Stimulated activated CD4-positive, alpha-beta T cell treated with anti-CD3 and anti-CD28 coated beads, Interleukin-2, amount 100 ng/mL, for 24 hours (primary cell): ENCODE measurements at regions not wholly inside any gene's neighbourhood (a gene's known extent, or its start where the extent isn't known, plus 50 kb on each side); places are given as distances from the start of the nearest gene placed in this dataset.
"Not testable (repeated sequence)": the region's sequence is repeated elsewhere in the genome, so short reads cannot be mapped to it uniquely, and the experiment has no call there.

Experiments
- DNase-seq, 2 donors: peaks; one replicate each; pipeline ENCODE4 v3.0.0-alpha.2; 2020

DNA sequence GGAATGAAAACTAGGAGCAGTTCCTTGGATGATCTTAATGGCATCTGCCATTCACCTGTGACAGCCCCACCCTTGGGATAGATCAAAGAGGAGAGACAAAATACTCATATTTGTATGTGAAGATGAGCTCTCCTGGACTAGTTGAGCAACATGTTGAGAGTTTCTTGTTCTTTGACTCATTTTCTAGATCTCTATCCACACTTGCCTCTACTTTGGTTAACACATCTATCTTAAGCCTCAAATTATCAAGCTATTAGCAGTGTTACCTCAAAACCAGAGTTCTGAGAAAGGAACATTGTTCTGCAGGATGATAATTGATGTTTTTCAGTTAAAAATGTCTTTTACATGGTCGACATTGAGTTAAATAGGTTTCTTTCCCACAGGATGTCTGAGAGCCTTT, 94.2 kb upstream of the TEX13D start:
- no peak for DNase-seq

DNA sequence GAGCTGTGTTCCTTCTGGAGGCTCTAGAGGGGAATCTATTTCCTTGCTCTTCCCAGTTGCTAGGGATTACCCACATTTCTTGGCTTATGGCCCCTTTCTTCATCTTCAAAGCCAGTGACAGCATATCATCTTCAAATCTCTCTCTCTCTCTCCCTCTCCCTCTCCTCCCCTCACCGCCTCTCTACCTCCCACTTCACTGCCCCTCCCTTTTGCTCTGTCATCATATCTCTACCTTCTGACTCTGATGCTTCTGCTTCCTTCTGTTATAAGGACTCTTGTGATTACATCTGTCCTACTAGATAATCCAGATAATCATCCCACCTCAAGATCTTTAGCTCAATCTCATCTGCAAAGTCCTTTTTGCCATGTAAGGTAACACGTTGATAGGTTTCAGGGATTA, 93.1 kb upstream of the TEX13D start:
- no peak for DNase-seq

DNA sequence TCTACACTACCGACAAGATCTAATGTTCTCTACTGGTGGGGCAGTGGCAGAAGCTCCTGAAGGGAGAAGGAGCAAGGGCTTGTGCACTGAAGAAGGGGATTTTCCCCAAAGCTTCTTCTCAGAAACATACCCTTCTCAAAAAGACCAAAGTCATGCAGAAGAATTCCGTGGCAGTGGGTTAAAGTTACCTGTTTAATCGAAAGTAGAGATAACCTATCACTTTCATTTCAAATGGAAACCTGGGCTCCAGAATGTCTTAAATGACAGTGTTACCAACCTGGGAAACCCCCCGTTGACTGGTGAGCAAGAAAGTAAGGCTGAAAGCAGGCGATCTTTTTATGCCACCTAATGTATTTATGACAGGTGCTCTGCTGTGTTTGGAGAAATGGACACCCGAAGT, 92.5 kb upstream of the TEX13D start:
- peak; percentile 27 to 51 for DNase-seq

DNA sequence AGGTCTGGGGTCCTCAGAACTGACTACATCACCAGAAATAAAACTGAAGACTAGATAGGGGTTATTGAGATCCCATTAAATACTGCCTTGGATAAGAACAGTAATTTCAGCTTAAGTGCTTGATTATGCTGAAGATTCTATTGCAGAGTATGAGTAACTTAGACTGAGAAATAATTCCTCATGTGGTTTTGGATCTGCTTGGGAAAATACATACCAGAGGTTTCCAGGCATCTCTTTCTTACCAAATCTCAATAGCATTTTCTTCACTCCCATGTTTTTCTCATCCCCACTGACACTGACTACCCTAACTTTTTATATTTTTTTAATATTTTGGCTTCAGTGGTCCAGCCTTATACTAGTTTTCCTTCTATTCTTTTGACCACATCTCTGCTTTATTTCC, 92.0 kb upstream of the TEX13D start:
- no peak for DNase-seq

DNA sequence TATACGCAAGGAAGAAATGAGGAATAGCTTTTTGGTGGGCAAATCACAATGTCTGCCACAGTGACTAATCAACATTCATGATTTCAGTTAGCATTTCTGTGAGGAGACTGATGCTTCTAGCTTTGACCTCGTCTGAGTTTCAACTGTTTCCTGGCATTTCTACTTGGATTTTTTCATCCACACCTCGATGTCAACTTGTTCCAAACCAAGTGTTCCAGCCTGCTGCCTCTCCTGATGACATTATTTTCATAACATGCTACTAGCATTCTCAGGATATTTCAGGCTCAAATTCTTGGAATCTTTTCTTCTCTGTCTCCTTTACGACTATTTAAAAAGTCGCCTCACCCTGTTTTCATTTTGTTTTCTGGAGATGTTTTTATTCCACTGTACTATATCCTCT, 90.3 kb upstream of the TEX13D start:
- no peak for DNase-seq

DNA sequence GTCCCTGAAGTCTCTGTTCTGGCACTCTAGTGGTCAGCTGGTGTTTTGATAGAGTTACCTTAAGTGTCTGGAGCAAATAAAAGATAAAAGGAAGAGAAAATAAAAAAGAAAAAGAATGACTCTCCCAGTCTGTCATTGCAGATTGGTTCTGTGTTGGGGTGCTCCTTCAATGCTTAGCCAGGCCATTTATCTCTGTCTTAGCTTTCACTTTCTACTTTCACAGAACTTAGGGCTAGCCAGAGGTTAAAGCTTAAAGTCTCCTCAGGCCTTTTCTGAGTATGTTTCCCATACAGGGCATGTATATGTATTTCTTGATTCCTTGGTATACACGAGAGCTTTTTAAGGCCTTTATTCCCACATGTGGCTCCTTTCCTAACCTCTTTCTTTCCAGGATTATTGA, 83.1 kb upstream of the TEX13D start:
- DNase-seq = no peak

DNA sequence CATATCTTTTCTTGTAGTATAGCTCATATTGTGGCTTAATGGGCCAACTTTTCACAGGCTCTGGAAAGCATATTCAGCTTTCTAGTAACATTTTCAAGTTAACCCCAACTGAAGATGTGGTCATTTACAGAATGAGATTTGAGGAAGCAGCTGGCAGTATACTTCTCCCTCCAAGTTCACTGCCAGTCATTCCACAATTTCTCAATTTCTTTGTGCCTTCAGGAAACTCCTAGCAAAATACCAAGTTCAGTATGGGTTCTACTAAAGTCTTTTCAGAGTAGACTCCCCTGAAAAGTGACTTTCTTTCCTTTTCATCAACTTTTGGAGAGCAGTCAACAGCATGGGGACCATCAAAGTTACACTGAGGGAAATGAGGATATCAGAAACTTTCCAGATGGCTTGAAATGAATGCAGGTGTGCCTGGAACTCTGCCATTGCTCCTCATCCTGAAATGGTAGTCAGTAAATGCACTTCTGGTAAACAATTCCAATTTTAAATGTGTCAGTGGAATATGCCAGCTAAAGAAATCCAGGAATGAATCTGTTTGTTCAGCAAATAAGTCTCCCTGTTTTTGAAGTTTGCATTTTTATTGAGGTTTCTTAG, 81.5 kb upstream of the TEX13D start:
- no peak for DNase-seq

DNA sequence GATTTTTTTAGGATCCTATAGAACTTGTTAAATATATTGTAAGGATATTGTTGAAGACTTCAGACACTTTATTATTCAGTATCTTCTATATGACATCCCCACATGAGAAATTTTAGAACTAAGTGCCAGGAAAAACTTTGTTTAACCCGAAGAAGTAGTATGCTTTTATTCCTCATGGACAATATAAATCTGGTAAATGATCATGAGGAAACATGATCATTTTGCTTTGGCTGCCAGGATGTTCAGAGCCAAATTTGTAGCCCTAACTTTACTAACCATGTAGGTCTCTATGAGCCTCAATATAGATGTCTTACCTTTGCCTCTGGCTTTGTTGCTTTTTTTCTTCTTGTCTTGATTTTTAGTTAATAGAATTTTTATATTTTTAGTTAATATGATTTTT, 77.8 kb upstream of the TEX13D start:
- no peak for DNase-seq

DNA sequence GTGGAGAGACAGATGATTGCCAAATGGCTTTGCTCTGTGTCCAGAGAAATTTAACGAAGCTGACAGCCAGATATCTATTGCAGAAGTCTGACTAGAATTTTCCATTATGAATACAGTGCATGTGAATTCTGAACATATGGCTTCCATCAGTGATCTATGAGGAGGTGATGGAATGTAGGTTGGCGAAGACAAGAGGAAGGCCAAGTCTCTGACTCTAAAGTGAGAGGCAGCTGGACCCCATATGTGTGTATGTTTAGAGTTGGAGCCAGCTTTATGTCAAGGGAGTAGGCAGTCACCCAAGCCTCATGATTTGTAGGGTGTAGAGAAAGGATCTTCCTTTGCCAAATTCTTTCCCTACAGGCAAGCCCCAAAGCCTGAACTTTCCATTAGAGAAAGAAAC, 76.2 kb upstream of the TEX13D start:
- no peak for DNase-seq

DNA sequence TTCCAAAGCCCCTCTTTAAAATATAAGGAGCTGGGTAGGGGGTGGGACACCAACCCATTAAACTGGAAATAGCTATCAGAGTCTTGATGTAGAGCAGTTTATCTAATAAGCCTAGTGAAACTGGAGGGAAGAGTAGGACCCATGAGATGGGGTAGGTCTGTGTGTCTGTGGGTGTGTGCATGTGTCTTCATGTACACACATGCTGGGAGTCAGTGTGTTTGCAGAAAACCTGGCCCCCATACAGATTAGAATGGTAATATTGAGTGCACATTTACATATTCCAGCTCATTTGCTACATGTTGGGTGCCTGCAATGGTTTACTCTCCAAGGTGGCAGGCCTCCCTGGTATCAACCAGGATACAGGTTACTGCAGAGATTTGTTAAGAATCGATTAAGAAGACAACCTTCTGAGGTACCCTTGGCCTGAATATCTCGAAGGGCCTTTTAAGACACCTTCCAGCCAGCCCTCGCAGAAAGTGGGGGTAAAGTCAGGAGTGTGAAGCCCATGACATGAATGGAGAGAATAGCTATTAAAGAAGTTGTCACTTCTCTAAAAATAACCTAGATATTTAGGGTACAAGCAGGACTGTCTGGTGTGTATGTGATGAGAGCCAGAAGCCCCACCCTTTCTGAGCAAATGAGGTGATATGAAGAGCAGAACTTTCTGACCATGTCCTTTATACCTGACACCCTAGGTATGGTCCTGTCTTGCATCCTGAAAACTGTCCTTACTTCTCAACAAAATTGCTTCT, 75.7 kb upstream of the TEX13D start:
- DNase-seq = no peak

DNA sequence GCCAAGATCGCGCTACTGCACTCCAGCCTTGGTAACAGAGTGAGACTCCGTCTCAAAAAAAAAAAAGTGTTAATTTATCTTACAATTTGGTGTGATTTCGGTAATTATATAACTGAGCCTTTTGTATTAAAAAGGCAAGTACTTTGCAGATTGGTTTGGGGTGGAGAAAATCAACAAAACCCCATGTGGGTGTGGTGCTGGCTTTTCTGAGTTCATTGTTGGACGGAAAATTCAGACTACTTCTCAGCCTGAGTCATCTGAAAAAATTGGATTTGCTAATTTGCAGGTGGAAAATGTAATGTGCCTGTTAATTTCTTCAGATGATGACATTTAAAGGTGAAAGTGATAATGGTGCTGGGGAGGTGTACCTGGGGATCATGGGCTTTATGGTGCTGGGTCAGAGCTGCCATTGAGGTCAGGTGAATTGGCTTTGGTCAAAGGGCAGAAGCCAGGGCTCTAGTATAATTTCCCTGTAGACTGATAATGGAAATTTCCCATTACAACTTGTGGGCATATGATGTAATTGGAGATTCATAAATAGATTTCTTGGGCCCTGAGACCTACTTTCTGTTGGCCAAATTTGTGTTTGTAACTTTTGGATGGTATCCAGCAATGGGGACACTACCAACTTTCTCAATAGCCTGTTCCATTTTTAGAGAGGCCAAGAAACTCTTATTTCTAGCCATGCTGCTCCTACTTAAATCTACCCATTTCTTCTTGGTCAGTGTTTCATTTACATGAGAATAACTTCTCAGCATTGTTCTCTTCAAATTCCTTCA, 74.3 kb upstream of the TEX13D start:
- no peak for DNase-seq

DNA sequence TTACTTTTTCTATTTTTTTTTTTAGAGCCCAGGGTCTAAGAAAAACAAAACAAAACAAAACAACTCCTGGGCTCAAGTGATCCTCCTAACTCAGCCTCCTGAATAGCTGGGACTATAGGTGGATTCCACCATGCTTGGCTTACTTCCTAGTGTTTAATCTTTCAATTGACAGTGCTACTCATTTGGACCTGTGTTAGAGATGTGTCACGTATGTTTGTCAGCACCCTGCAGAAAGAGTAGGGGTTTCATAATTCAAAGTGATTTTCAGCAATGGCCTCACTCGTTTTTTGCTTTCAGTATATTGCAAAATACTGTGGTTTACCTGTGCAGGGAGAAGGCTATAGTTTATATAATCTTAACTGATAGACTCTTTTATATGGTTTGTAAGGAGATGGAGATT, 71.6 kb upstream of the TEX13D start:
- no peak for DNase-seq

DNA sequence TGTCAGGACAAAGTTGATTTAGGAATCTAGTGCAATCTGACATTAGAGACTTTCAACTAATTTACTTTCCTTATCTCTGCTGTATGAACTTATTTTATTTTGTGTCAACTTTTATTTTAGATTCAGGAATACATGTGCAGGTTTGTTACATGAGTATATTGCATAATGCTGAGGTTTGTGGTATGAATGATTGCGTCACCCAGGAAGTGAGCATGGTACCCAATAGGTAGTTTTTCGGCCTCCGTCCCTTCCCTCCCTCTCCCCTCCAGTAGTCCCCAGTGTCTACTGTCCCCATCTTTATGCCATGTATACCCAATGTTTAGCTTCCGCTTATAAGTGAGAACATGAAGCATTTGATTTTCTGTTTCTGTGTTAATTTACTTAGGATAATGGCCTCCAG, 68.7 kb upstream of the TEX13D start:
- no peak for DNase-seq

DNA sequence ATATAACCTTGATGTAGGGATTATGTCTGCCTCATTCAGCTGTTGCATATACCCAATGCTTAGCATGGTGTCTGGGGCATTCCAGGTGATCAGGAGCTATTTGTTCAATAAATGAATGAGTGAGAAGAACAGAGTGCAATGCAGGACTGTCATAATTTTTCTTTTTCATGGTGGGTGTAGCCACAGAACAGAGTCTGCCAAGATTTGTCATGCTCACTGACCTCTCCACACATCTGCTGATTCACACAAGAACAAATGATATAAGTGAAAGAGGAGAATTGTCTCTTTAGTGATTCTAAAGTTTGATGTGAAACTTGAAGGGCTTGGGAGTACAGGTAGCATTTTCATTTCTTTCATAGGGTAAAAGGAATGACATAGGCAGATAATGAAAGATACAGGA, 64.4 kb upstream of the TEX13D start:
- no peak for DNase-seq

DNA sequence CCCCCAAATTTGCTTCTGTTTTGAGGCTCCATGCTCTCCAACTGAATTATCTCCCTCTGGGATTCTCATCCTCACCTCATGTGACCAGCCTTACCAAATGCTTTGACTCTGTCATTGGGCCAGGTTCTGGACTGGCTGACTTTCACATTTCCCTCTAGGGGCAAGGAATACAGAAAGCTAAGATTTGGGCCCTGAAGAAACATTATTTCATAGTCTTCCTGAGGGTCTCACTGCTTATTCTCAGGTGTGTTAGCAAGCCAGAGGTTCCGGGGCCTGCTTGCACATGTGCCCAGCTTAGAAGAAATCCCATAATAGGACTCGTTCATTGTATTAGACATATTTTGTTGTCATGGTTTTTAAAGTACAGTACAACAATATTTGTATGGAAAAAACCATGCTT, 62.6 kb upstream of the TEX13D start:
- no peak for DNase-seq

DNA sequence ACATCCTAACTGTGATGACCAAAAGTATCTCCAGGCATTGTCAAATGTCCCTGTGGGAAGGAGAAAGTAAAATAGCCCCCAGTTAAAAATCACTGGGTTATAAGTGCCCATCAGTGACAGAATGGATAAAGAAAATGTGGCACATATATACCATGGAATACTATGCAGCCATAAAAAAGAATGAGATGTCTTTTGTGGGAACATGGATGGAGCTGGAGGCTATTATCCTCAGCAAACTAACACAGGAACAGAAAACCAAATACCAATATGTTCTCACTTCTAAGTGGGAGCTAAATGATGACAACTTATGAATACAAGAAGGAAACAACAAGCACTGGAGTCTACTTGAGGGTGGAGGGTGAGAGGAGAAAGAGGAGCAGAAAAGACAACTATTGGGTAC, 60.9 kb upstream of the TEX13D start:
- not testable (repeated sequence) for DNase-seq

DNA sequence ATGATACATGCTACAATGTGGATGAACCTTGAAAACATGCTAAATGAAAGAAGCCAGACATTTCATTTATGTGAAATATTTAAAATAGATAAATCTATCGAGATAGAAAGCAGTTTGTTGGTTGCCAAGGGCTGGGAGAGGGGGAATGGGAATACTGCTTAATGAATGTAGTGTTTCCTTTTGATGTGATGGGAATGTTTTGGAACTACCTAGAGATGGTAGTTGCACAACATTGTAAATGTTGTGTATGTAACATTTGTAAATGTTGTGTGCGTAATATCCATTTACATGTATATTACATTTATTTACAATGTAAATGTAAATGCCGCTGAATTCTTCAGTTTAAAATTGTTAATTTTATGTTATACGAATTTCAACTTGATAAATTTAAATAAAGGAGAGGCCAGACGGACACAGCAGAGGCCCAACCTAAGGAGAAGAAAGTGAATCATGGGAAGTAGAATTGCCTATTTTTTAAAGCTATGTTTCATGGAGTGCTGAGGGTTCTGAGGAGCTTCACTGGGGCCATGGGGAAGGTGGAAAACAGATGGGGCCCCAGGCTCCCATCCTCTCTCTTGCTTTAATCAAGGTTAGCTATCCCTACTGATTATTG, 60.0 kb upstream of the TEX13D start:
- no peak for DNase-seq

DNA sequence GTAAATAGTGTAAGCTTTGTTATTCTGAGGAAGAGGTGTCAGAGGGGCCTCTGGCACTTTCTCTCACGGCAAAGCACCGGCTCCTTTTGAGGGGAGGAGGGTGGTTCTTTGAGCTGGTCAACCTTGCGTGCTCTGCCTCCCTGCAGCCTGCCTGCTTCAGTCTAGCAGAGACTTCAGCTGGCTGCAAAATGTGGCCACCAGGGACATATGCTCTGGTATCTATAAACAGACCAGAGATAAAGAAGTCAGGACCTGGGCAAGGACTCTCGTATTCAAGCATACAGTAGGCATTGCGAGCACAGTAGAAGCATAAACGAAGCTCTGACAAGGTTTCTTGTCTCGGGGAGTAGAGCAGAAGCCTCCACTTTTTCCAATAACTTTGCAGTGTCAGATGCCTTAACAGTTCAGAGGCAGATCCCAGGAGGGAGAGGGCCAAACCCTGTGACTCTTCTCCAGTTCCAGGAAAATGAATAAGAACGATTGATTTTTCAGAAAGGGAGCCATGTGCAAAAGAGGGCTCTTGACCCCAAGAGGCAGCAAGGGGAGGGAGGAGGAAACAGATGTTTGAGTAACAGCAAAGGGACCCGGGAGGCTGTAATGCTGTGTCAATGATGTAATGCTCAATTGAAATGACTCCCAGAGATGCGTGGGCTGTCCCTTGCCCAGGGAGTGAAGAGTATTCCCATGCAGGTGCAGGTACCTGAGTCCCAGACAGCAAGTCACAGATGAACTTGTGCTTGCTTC, 57.9 kb upstream of the TEX13D start:
- no peak for DNase-seq

DNA sequence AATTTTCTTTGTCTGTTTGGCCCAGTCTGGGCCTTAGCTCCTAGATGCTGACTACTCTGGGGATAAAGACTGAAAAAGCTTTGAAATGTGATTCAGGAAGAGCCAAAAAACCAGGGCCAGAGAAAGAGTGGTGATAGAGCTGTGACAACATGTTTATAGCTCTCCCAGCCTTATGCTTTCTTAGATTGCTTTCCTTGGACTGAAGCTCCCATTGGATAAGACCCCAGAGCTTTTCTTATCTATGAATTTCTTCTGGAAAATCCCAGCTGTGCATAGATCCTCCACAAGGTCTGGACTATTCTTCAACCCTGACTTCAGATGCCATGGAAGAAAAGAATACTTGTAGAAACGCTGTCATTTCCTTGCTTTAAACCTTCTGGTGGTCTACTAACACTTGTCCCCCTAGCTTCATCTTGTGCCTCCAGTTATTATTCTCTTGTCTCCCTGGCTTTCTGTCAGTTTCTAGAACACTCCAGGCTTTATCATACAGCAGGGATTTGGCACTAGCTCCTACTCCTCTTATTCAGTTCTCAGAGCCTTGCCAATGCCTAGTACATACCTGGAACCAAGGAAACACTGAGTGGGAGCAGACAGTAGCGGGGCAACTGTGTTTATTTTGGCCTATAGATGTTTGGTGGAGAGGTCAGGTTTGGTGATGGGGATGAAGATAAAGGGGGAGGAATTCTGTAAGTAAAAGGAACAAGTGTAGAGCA, 57.1 kb upstream of the TEX13D start:
- no peak for DNase-seq

DNA sequence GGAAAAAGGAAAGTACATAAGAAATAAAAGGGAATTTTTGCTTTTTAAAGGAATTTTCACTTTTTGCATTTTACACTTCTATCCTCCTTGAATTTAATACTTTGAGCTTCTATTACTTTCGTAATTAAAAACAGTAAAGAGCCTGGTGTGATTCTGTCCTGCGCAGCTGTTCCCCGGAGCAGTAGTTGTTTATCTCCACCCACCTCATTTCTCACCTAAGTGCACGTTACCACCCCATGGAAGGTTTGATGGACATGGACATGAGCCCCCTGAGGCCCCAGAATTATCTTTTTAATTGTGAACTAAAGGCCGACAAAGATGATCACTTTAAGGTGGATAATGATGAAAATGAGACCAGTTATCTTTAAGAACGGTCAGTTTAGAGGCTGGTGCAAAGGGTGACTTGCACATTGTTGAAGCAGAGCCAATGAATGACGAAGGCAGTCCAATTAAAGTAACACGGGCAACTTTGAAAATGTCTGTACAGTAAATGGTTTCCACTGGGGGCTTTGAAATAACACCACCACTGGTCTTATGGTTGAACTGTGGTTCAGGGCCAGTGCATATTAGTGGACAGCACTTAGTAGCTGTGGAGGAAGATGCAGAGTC, 52.1 kb upstream of the TEX13D start:
- no peak for DNase-seq

DNA sequence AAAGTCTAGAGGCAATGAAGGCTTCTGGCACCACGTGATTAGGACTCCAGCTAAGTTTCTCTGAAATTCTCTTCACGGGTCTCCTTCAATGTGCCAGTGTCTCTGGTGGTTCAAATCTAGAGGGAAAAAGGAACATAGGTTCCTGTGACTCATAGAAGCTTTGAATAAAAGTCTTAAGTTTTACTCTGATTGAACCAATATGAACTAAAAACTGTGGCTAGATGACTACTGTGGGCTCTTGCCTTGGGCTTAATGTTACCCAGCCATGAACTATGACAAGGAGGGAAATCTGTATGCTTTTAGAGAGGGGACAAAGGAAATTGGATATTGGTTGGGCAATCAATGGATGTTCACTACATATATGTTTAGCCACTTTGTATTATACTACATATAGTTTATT, 49.9 kb upstream of the TEX13D start:
- no peak for DNase-seq
